GM23338 (cell line): ENCODE measurements at regions not wholly inside any gene's neighbourhood (a gene's known extent, or its start where the extent isn't known, plus 50 kb on each side); places are given as distances from the start of the nearest gene placed in this dataset.

Experiments
- ATAC-seq: fragments of 200-7000 bp; cut with Tn5 transposase; 3 replicates; pipeline ENCODE4 v1.9.1; 2020
- DNase-seq: peaks from one replicate; pipeline ENCODE4 v3.0.0-alpha.2; 2015; ENCODE audit warnings: low spot score
- H2AFZ ChIP-seq: fragments of 200-600 bp; sonication (generic); 2 replicates; pipeline ENCODE4 v1.8.0; 2016; ENCODE audit warnings: antibody characterized with exemption, mild to moderate bottlenecking, moderate library complexity
- H3F3A ChIP-seq: fragments of 200-600 bp; sonication (generic); replicated peaks from 2 replicates; pipeline ENCODE4 v1.8.0; 2017; ENCODE audit warnings: antibody characterized with exemption, mixed run types, low read depth
- H3K27ac ChIP-seq: fragments of 200-600 bp; sonication (generic); 2 replicates; pipeline ENCODE4 v1.6.1; 2016; ENCODE audit warnings: low read depth
- H3K27me3 ChIP-seq: fragments of 200-600 bp; sonication (generic); 2 replicates; pipeline ENCODE4 v1.8.0; 2016; ENCODE audit warnings: mild to moderate bottlenecking, mixed run types, moderate library complexity; ENCODE audit not compliant: insufficient read depth
- H3K36me3 ChIP-seq: fragments of 200-600 bp; sonication (generic); 2 replicates; pipeline ENCODE4 v1.8.0; 2016; ENCODE audit warnings: mild to moderate bottlenecking; ENCODE audit not compliant: insufficient read depth
- H3K4me1 ChIP-seq: fragments of 200-600 bp; sonication (generic); 2 replicates; pipeline ENCODE4 v1.8.0; 2016; ENCODE audit warnings: mild to moderate bottlenecking, moderate library complexity; ENCODE audit not compliant: insufficient read depth
- H3K4me2 ChIP-seq: fragments of 200-600 bp; sonication (generic); 2 replicates; pipeline ENCODE4 v1.7.1; 2017; ENCODE audit warnings: mixed run types
- H3K4me3 ChIP-seq: fragments of 200-600 bp; sonication (generic); 2 replicates; pipeline ENCODE4 v1.6.1; 2016; ENCODE audit warnings: mixed run types
- H3K79me2 ChIP-seq: fragments of 200-600 bp; sonication (generic); replicated peaks from 2 replicates; pipeline ENCODE4 v1.8.0; 2017; ENCODE audit warnings: mild to moderate bottlenecking; ENCODE audit not compliant: insufficient read depth
- H3K9me2 ChIP-seq: fragments of 200-600 bp; sonication (generic); 2 replicates; pipeline ENCODE4 v1.8.0; 2017; ENCODE audit not compliant: insufficient read depth
- H4K20me1 ChIP-seq: fragments of 200-600 bp; sonication (generic); replicated peaks from 2 replicates; pipeline ENCODE4 v1.8.0; 2017; ENCODE audit warnings: mild to moderate bottlenecking; ENCODE audit not compliant: insufficient read depth
- H3K27ac Mint-ChIP-seq: 2 replicates; pipeline ENCODE4 v1.8.0; 2020; ENCODE audit warnings: inconsistent platforms, mild to moderate bottlenecking, moderate library complexity, mixed read lengths
- H3K27me3 Mint-ChIP-seq: 3 replicates; pipeline ENCODE4 v1.8.0; 2022; ENCODE audit warnings: low read depth, mild to moderate bottlenecking, moderate library complexity, mixed read lengths, inconsistent platforms; ENCODE audit not compliant: insufficient read depth, poor library complexity
- H3K36me3 Mint-ChIP-seq: 3 replicates; pipeline ENCODE4 v1.8.0; 2021; ENCODE audit warnings: low read depth, mild to moderate bottlenecking, inconsistent platforms, moderate library complexity, mixed read lengths
- H3K4me1 Mint-ChIP-seq: 3 replicates; pipeline ENCODE4 v1.8.0; 2020; ENCODE audit warnings: mild to moderate bottlenecking, inconsistent platforms, mixed read lengths
- H3K4me3 Mint-ChIP-seq: 3 replicates; pipeline ENCODE4 v1.8.0; 2021; ENCODE audit warnings: moderate library complexity, mild to moderate bottlenecking, inconsistent platforms, mixed read lengths
- H3K9me3 Mint-ChIP-seq: 3 replicates; pipeline ENCODE4 v1.8.0; 2020; ENCODE audit warnings: moderate library complexity, mild to moderate bottlenecking, inconsistent platforms, mixed read lengths
- CREB1 ChIP-seq: fragments of 250-450 bp; sonication (Bioruptor Pico); IDR thresholded peaks from 2 replicates; pipeline ENCODE4 v1.5.0; 2020; ENCODE audit warnings: low read depth, mild to moderate bottlenecking, moderate library complexity
- CTCF ChIP-seq, 2 experiments: fragments of 200-600 bp in 1 of 2; sonication (generic) in 1 of 2; conservative IDR thresholded peaks; 2 replicates each; pipeline versions ENCODE4 v1.5.1 to v1.6.1; 2016 to 2017; ENCODE audit warnings: antibody characterized with exemption in 2 of 2, low read depth in 2 of 2, mild to moderate bottlenecking in 2 of 2, moderate library complexity in 1 of 2
- ETS1 ChIP-seq: IDR thresholded peaks from 2 replicates; pipeline ENCODE4 v1.6.1; 2016; ENCODE audit warnings: antibody characterized with exemption
- EZH2 ChIP-seq: fragments of 200-600 bp; sonication (generic); IDR thresholded peaks from one replicate; pipeline ENCODE4 v1.8.0; 2017; ENCODE audit warnings: antibody characterized with exemption, mild to moderate bottlenecking, low read depth; ENCODE audit not compliant: unreplicated experiment
- EZH2phosphoT487 ChIP-seq: fragments of 200-600 bp; sonication (generic); IDR thresholded peaks from one replicate; pipeline ENCODE4 v1.8.1; 2018; ENCODE audit warnings: antibody characterized with exemption; ENCODE audit not compliant: unreplicated experiment
- NANOG ChIP-seq: IDR thresholded peaks from 2 replicates; pipeline ENCODE4 v1.6.1; 2016; ENCODE audit warnings: antibody characterized with exemption, borderline replicate concordance
- POLR2AphosphoS5 ChIP-seq: IDR thresholded peaks from 2 replicates; pipeline ENCODE4 v1.6.1; 2016; ENCODE audit warnings: antibody characterized with exemption, low read depth

GRCh38 chr5:56508249-56508648 lies 275.1 kb upstream of the ANKRD55 start:
- H3K27me3 Mint-ChIP-seq: no peaks in the 10 kb centered on the region
- no peak for ATAC-seq
- no peaks in the 10 kb centered on the region for H3K27me3 ChIP-seq

GRCh38 chr5:56507351-56507930 lies 274.3 kb upstream of the ANKRD55 start:
- no peaks in the 10 kb centered on the region; the same call in 1 of the 2 replicates for H3K36me3 ChIP-seq
- H3K9me2 ChIP-seq: 0 out of 2 replicates have a peak, but pooled peaks cover 7% of the 10 kb centered on the region
- no peak overlapping the region for H3K27ac Mint-ChIP-seq
- no peak overlapping the region for H2AFZ ChIP-seq
- no peak for ATAC-seq
- no peak overlapping the region for H3K27ac ChIP-seq
- H3K27me3 ChIP-seq: no peaks in the 10 kb centered on the region
- peaks cover 19% of the 10 kb centered on the region for H3K4me1 Mint-ChIP-seq
- TF ChIP-seq CTCF (conservative IDR thresholded peaks at IDR 0.05; ENCODE audit: low read depth in 2 of 2): no peak
- no peak for TF ChIP-seq NANOG
- no peak for TF ChIP-seq EZH2
- no peak overlapping the region for H3K4me3 ChIP-seq
- no peak overlapping the region for H3K4me3 Mint-ChIP-seq
- H3K79me2 ChIP-seq: no peaks in the 10 kb centered on the region
- no peaks in the 10 kb centered on the region for H3K36me3 Mint-ChIP-seq
- H3K9me3 Mint-ChIP-seq: no peaks in the 10 kb centered on the region
- H3K27me3 Mint-ChIP-seq: no peaks in the 10 kb centered on the region
- no peaks in the 10 kb centered on the region for H3F3A ChIP-seq
- DNase-seq: no peak
- no peaks in the 10 kb centered on the region for H4K20me1 ChIP-seq
- no peak overlapping the region for H3K4me2 ChIP-seq
- H3K4me1 ChIP-seq: peaks cover 6% of the 10 kb centered on the region; the same call in 1 of the 2 replicates

More at GRCh38 chr5:56508249-56508648, 275.1 kb upstream of the ANKRD55 start:
- H3K4me1 Mint-ChIP-seq: peaks cover 19% of the 10 kb centered on the region
- Histone ChIP-seq H2AFZ (no peak overlapping the region), H3F3A (no peaks in the 10 kb centered on the region), H3K27ac (no peak overlapping the region), H4K20me1 (no peaks in the 10 kb centered on the region), H3K9me2 (0 out of 2 replicates have a peak, but pooled peaks cover 3% of the 10 kb centered on the region), H3K4me3 (no peak overlapping the region), H3K36me3 (no peaks in the 10 kb centered on the region; the same call in 1 of the 2 replicates), H3K4me2 (no peak overlapping the region), H3K4me1 (peaks cover 6% of the 10 kb centered on the region; the same call in 1 of the 2 replicates), H3K79me2 (no peaks in the 10 kb centered on the region)
- no peak for DNase-seq
- no peak overlapping the region for H3K4me3 Mint-ChIP-seq
- H3K9me3 Mint-ChIP-seq: no peaks in the 10 kb centered on the region
- no peaks in the 10 kb centered on the region for H3K36me3 Mint-ChIP-seq
- TF ChIP-seq POLR2AphosphoS5: no peak
- no peak for TF ChIP-seq CREB1
- no peak for TF ChIP-seq ETS1
- no peak for TF ChIP-seq EZH2phosphoT487
- H3K27ac Mint-ChIP-seq: no peak overlapping the region
